GM23338 (cell line): ENCODE measurements at regions not wholly inside any gene's neighbourhood (a gene's known extent, or its start where the extent isn't known, plus 50 kb on each side); places are given as distances from the start of the nearest gene placed in this dataset.
"Not testable (repeated sequence)": the region's sequence is repeated elsewhere in the genome, so short reads cannot be mapped to it uniquely, and the experiment has no call there.

Experiments used
- ATAC-seq: fragments of 200-7000 bp; cut with Tn5 transposase; 3 replicates; pipeline ENCODE4 v1.9.1; 2020
- DNase-seq: peaks from one replicate; pipeline ENCODE4 v3.0.0-alpha.2; 2015; ENCODE audit warnings: low spot score
- H2AFZ ChIP-seq: fragments of 200-600 bp; sonication (generic); 2 replicates; pipeline ENCODE4 v1.8.0; 2016; ENCODE audit warnings: antibody characterized with exemption, mild to moderate bottlenecking, moderate library complexity
- H3F3A ChIP-seq: fragments of 200-600 bp; sonication (generic); replicated peaks from 2 replicates; pipeline ENCODE4 v1.8.0; 2017; ENCODE audit warnings: antibody characterized with exemption, mixed run types, low read depth
- H3K27ac ChIP-seq: fragments of 200-600 bp; sonication (generic); 2 replicates; pipeline ENCODE4 v1.6.1; 2016; ENCODE audit warnings: low read depth
- H3K27me3 ChIP-seq: fragments of 200-600 bp; sonication (generic); 2 replicates; pipeline ENCODE4 v1.8.0; 2016; ENCODE audit warnings: mild to moderate bottlenecking, mixed run types, moderate library complexity; ENCODE audit not compliant: insufficient read depth
- H3K36me3 ChIP-seq: fragments of 200-600 bp; sonication (generic); 2 replicates; pipeline ENCODE4 v1.8.0; 2016; ENCODE audit warnings: mild to moderate bottlenecking; ENCODE audit not compliant: insufficient read depth
- H3K4me1 ChIP-seq: fragments of 200-600 bp; sonication (generic); 2 replicates; pipeline ENCODE4 v1.8.0; 2016; ENCODE audit warnings: mild to moderate bottlenecking, moderate library complexity; ENCODE audit not compliant: insufficient read depth
- H3K4me2 ChIP-seq: fragments of 200-600 bp; sonication (generic); 2 replicates; pipeline ENCODE4 v1.7.1; 2017; ENCODE audit warnings: mixed run types
- H3K4me3 ChIP-seq: fragments of 200-600 bp; sonication (generic); 2 replicates; pipeline ENCODE4 v1.6.1; 2016; ENCODE audit warnings: mixed run types
- H3K79me2 ChIP-seq: fragments of 200-600 bp; sonication (generic); replicated peaks from 2 replicates; pipeline ENCODE4 v1.8.0; 2017; ENCODE audit warnings: mild to moderate bottlenecking; ENCODE audit not compliant: insufficient read depth
- H3K9me2 ChIP-seq: fragments of 200-600 bp; sonication (generic); 2 replicates; pipeline ENCODE4 v1.8.0; 2017; ENCODE audit not compliant: insufficient read depth
- H4K20me1 ChIP-seq: fragments of 200-600 bp; sonication (generic); replicated peaks from 2 replicates; pipeline ENCODE4 v1.8.0; 2017; ENCODE audit warnings: mild to moderate bottlenecking; ENCODE audit not compliant: insufficient read depth
- H3K27ac Mint-ChIP-seq: 2 replicates; pipeline ENCODE4 v1.8.0; 2020; ENCODE audit warnings: inconsistent platforms, mild to moderate bottlenecking, moderate library complexity, mixed read lengths
- H3K27me3 Mint-ChIP-seq: 3 replicates; pipeline ENCODE4 v1.8.0; 2022; ENCODE audit warnings: low read depth, mild to moderate bottlenecking, moderate library complexity, mixed read lengths, inconsistent platforms; ENCODE audit not compliant: insufficient read depth, poor library complexity
- H3K36me3 Mint-ChIP-seq: 3 replicates; pipeline ENCODE4 v1.8.0; 2021; ENCODE audit warnings: low read depth, mild to moderate bottlenecking, inconsistent platforms, moderate library complexity, mixed read lengths
- H3K4me1 Mint-ChIP-seq: 3 replicates; pipeline ENCODE4 v1.8.0; 2020; ENCODE audit warnings: mild to moderate bottlenecking, inconsistent platforms, mixed read lengths
- H3K4me3 Mint-ChIP-seq: 3 replicates; pipeline ENCODE4 v1.8.0; 2021; ENCODE audit warnings: moderate library complexity, mild to moderate bottlenecking, inconsistent platforms, mixed read lengths
- H3K9me3 Mint-ChIP-seq: 3 replicates; pipeline ENCODE4 v1.8.0; 2020; ENCODE audit warnings: moderate library complexity, mild to moderate bottlenecking, inconsistent platforms, mixed read lengths
- ETS1 ChIP-seq: IDR thresholded peaks from 2 replicates; pipeline ENCODE4 v1.6.1; 2016; ENCODE audit warnings: antibody characterized with exemption
- EZH2phosphoT487 ChIP-seq: fragments of 200-600 bp; sonication (generic); IDR thresholded peaks from one replicate; pipeline ENCODE4 v1.8.1; 2018; ENCODE audit warnings: antibody characterized with exemption; ENCODE audit not compliant: unreplicated experiment
- ZNF331 ChIP-seq: fragments of 250-450 bp; sonication (Bioruptor Pico); IDR thresholded peaks from 2 replicates; pipeline ENCODE4 v1.5.0; 2020; ENCODE audit warnings: low read depth, mild to moderate bottlenecking, moderate library complexity
- ZNF462 ChIP-seq: fragments of 250-450 bp; sonication (Bioruptor Pico); IDR thresholded peaks from 2 replicates; pipeline ENCODE4 v1.5.0; 2020; ENCODE audit warnings: mild to moderate bottlenecking, moderate library complexity

GRCh38 chr16:29199626-29200025, 206.9 kb downstream of the NPIPB11 start:
- H3K9me3 Mint-ChIP-seq, H3K9me2 ChIP-seq, H3K4me2 ChIP-seq, DNase-seq, H4K20me1 ChIP-seq, H3K27ac Mint-ChIP-seq, H3K79me2 ChIP-seq, ATAC-seq, H3F3A ChIP-seq, H3K27me3 Mint-ChIP-seq, H3K27me3 ChIP-seq, H3K27ac ChIP-seq, H3K36me3 ChIP-seq, H3K36me3 Mint-ChIP-seq, H3K4me1 ChIP-seq, H3K4me3 Mint-ChIP-seq, H3K4me3 ChIP-seq, H2AFZ ChIP-seq: not testable (repeated sequence)
- peaks cover 18% of the 10 kb centered on the region for H3K4me1 Mint-ChIP-seq

GRCh38 chr16:29198731-29199521, 207.6 kb downstream of the NPIPB11 start:
- no peak overlapping the region for H3K4me3 ChIP-seq
- no peak overlapping the region for H3K4me3 Mint-ChIP-seq
- DNase-seq (no peak), ATAC-seq (no peak)
- no peaks in the 10 kb centered on the region for H3K27me3 ChIP-seq
- H3K79me2 ChIP-seq: no peaks in the 10 kb centered on the region
- no peak overlapping the region for H3K4me2 ChIP-seq
- TF ChIP-seq EZH2phosphoT487 (no peak), ZNF331 (CRISPR knock-in tag) (no peak), ETS1 (no peak), ZNF462 (CRISPR knock-in tag) (no peak)
- H3K9me2 ChIP-seq: no peaks in the 10 kb centered on the region
- peaks cover 18% of the 10 kb centered on the region for H3K4me1 Mint-ChIP-seq
- no peaks in the 10 kb centered on the region for H3K36me3 ChIP-seq
- H3K36me3 Mint-ChIP-seq: no peaks in the 10 kb centered on the region
- no peaks in the 10 kb centered on the region for H3F3A ChIP-seq
- no peak overlapping the region for H2AFZ ChIP-seq
- H3K4me1 ChIP-seq: no peaks in the 10 kb centered on the region
- H4K20me1 ChIP-seq: no peaks in the 10 kb centered on the region
- H3K9me3 Mint-ChIP-seq: no peaks in the 10 kb centered on the region; the same call in 2 of the 3 replicates
- H3K27me3 Mint-ChIP-seq: peaks cover 9% of the 10 kb centered on the region
- H3K27ac Mint-ChIP-seq: no peak overlapping the region
- H3K27ac ChIP-seq: no peak overlapping the region
